Right lung (tissue), 2 donors: ENCODE measurements at regions not wholly inside any gene's neighbourhood (a gene's known extent, or its start where the extent isn't known, plus 50 kb on each side); places are given as distances from the start of the nearest gene placed in this dataset.
"Not testable (repeated sequence)": the region's sequence is repeated elsewhere in the genome, so short reads cannot be mapped to it uniquely, and the experiment has no call there.

Experiments used
- DNase-seq, 2 donors: peaks; one replicate each; pipeline ENCODE4 v3.0.0-alpha.2; 2013

DNA sequence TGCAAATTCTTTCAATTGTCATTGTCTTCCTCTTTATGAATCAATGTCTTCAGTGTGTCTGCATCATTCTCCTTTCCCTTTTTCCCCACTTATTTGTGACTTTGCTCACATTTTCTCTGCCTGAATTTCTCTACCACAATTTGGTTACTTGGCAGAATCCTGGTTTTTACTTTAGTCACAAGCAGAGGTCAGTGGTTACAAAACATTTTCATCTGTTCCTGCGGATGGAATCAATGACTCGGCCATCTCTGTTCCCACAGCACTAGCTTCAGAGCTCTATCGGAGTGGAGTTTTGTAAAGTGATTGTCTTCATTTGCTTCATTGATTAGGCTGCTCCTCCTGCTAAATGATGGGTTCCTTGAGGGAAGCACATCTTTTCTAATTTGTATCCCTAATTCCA, 501.3 kb upstream of the AADAT start:
- no peak for DNase-seq

- DNase-seq: peak in 1 of 2 donors; percentile 2
These were observed 499.9 kb upstream of the AADAT start for GRCh38 chr4:170589597-170590191.

- DNase-seq: no peak
These were observed 492.2 kb upstream of the AADAT start for GRCh38 chr4:170581969-170582368.

- DNase-seq: no peak
These were observed 491.6 kb upstream of the AADAT start for GRCh38 chr4:170581322-170581721.

GRCh38 chr4:170580651-170581050, 490.9 kb upstream of the AADAT start:
- no peak for DNase-seq

- no peak for DNase-seq
These were observed 449.2 kb upstream of the AADAT start for GRCh38 chr4:170538821-170539473.

DNA sequence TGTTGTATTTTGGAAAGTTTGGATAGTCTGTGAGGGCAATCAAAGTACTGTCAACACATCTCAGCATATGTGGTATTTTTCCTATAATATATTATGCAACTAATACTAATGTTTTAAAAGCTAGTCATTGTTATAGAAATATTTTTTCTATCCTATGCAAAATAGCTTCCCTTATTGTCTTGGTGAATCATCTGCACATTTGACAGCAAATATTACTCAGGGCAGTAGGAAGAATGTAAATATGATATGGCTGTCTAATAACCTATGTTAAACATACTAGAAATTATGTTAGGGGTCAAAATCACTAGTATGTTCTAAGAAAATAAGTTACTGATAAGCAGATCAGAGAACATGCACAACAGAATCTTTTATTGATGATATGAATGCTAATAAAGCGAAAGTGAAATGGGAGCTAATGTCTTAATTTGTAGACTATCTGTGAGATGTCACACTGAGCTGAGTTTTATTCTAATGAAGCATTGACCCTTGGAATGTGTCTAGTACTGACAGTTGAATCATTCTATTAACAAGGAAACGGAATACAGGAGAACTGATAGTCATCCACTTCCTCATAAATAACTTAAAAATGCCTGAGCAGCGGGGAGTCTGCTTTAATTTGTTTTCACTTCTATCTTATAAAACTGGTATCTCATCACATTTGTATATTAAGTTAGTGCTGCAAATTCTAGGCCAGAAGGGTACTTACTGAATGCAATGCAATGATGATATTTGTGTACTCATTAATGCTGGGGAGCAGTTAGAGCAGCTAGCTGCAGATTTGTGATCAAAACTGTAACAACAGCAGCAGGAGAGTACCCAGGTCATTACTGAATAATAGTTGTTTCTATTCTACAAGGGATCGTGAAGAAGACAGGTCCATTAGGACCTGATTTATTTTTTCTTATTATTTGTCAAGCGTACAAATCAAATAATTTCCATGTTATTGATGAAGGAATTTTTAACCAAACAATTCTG, 440.3 kb upstream of the AADAT start:
- DNase-seq: no peak

GRCh38 chr4:170526471-170526870, 436.7 kb upstream of the AADAT start:
- no peak for DNase-seq

DNA sequence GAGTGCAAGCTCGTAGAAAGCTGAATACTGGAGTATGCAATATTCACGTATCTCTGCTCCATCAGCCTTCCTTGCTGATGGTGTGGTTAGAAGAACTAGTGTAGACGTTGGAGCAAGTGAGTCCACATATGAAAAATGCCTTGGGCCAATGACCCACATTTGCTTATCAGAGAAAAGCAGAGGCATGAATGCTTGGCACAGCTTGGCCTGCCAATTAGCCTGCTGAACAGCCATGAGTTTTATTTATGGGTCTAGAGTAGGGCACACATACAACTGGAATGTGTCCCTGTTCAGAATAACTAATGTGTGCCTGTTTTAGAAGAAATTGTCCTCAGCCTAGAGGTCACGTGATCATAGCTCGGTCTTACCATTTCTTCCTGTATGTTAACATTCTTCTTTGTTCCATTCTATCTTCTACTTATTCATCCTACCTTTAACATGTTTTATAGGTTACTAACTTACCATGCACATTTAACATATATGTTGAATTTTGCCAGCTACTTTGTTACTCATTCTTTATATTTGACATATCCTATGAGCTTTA, 432.7 kb upstream of the AADAT start:
- no peak for DNase-seq

DNA sequence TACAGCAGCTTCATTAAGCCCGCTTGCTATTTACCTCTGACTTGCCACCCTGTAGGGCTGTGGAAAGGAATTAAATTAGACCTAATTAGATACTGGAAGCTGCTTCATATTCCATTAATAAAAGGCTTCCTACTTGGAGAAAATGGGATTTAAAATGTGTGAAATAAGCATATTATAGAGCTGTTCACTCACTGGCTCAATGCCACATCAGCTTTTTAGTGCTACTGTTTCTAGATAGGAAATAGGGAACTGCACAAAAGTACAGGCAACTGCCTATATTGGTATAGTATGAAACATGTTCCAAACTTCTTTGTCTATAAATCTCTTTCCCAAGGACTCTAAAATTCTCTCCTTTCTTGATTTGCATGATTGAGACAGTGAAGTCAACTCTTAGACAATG, 407.9 kb upstream of the AADAT start:
- no peak for DNase-seq

DNA sequence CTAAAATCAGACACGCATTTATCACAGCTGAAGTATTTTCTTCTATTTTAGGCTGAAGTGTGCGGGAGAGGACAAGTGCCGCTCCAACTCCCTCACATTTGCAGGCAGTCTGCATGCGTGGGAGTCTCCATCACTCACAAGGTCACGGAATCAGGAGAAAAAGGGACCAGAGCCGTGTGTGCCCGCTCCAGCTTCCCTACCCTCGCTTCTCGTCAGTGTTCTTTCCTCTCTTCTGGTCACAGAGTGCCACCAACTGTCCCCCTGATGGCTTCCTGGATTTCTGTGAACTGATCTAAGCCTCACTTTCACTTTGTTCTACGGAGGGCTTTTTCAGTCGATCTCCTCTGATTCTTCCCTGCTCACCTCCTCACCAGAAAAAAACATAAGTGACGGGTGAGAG, 407.4 kb upstream of the AADAT start:
- no peak for DNase-seq

DNA sequence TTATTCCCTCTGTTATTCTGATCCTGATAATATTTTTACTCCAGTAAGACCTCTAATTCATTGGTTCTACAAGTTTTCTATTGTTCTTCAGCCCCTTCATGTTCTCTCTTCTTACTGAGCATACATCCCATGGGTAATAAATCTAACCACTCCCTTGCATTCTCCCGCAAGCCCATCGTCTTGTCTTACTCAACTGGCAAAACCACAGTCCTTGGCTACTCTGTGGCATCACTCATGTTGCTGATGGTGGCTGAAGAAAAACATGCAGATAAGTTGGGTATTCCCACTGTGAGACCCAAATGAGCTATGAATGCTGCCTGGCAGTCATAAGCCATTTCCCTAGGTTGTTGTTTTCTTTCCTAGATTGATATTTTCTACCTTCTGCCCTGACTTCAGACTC, 402.2 kb upstream of the AADAT start:
- no peak for DNase-seq

DNA sequence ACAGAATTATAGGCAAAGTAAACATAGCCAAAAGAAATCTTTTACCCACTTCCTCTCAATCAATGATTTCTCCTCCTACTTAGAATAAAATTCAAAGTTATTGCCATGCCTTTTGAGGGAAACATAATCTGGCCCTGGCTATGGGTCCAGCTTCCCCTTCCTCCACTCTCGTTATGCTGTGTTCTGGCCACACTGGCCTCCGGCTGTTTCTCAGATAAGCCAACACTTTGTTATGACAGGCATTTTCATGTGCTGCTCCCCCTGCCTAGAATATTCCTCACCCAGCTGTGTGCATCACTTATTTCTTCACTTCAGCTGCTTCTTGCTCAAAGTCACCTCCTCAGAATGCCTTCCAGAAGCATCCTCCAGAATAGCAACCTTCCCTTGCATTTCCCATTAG, 386.6 kb upstream of the AADAT start:
- no peak for DNase-seq

DNA sequence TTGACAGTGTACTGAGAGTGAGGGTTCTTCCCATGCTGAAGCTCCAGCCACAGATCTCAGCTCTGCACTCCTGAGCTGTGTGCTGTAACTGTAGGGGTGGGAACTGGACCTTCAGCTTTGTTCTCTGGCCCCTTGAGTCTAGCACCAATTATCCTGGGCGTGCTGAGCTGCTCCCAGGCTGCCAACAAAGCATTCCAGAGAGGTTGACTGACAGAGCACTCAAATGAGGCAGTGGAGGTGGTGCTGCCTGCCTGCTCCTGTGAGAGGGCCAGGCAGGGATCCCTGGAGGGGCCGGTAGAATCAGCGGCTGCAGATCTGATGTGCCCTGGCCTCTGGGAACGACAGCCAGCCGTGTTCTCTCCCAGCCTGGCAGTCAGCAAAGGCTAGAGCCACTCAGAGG, 375.7 kb upstream of the AADAT start:
- DNase-seq: no peak

GRCh38 chr4:170464614-170465197, 374.9 kb upstream of the AADAT start:
- DNase-seq: no peak

DNA sequence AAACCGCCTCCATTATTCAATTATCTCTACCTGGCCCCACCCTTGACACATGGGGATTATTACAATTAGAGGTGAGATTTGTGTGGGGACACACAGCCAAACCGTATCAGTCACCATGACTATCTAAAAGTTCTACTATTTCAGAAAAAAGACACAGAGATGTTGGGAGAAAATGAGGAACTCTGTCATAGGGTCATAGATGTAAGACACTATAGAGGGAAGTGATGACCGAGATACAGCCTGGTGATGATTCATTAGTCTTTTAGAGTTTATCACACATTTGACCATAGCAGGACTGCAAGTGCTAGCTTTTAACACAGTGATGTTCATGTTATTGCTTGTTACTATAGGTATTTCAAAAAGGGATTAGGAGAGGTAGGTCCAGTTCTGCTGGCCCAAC, 357.0 kb upstream of the AADAT start:
- no peak for DNase-seq

DNA sequence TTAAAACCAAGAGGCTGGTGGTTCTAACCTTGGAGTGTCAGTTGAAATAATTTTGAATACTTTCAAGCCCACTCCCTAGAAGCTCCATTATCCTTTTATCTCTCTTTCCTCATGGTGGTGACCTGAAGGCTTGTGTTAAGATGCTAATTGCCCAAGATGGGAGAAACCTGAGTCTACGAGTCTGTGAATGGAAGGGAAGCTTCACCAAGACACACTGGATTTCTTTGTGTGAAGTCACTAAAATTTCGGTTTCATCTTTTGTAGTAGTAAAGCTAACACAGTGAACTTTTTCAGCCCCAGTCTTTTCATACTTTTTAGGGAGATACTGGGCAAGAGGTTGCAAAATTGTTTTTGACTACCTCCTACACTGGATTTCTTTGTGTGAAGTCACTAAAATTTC, 351.4 kb upstream of the AADAT start:
- DNase-seq: not testable (repeated sequence)

DNA sequence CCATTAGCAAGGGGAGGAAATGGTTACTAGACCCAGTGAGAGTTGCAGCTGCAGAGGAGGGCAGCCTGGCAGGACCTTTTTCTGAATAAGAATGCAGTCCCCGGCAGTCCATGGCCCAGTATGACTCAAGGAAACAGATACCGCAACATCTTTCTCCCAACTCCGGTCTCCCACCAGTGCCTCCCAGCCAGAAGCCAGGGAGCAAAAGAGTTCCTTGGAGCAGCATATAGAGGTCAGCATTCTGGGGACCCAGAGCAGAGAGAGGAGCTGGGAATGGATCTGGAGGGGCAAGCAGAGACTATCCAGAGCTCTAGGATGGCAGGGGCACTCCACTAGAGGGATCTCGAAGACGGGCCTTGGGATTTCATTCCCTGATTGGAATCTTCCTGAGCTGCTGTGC, 339.2 kb upstream of the AADAT start:
- DNase-seq: no peak

DNA sequence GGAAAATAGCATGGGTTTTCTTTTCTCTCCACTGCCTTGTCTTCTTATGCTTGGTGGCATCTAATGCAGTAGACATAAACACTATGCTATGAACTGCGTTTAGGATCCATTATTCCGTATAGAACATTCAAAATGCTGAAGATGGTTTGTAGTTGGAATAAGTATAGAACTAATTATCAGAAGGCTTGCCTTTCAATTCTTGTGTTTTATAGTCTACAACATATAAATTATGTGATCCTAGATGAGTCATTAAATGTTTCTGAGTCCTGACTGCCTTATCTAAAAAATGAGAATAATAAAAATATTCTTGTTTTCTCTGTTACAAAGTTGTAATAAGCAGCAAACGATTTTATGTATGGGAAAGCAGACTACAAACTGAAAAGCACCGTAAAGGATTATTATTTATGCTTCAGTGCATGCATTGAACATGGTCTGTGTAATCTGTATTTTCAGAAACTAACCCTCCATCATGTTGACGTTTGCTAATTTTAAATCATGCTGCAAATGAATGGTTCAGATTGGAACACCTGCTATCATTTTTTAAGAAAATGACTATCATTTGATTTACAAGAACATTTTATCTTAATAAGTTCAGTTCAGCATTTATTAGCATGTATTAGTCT, 335.9 kb upstream of the AADAT start:
- DNase-seq: no peak

DNA sequence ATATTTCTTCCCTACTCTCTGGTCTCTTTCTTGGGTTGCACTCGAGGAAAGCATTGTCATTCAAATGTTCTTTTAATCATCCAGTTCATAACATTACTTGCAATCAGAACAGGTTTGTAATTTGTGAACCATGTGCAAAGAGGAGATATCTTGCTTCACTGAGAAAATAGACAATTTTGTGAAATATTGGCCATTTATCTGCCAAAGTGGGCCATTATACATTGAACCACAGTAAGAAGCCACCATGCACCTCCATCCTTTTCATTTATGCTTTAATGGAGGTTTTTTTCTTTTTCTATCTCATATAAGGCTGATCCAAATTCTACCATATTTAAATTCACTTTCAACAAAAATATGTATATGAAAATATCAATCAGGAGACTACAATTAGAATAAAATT, 335.3 kb upstream of the AADAT start:
- no peak for DNase-seq

GRCh38 chr4:170423137-170423536, 333.4 kb upstream of the AADAT start:
- no peak for DNase-seq

DNA sequence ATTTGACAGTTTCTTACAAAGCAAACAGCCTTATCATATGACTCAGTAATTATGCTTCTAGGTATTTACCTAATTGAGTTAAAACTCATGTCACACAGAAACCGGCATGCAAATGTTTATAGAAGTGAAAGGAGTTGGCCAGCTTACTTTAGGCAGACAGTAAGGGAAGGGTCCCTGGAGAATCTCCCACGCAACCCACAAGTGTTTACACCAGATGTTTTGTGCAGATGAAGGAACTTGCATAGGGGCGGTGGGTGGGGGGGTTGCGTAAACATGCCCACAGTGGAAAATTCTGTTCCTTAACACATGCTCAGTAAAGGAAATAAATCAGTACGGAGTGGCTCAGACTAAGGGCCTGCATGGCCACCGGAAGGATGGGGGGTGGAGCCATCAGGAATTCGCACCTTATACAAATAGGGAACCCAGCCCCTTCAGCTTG, 330.5 kb upstream of the AADAT start:
- no peak for DNase-seq
